Iris pigment epithelial cell (primary cell): ENCODE measurements at regions not wholly inside any gene's neighbourhood (a gene's known extent, or its start where the extent isn't known, plus 50 kb on each side); places are given as distances from the start of the nearest gene placed in this dataset.

Source experiments
- DNase-seq: peaks from one replicate; pipeline ENCODE4 v3.0.0-alpha.2; 2011; ENCODE audit warnings: low read depth

- peak; percentile 21 for DNase-seq
Measured at GRCh38 chr18:54717673-54718407, 110.4 kb upstream of the RAB27B start.

- no peak for DNase-seq
Measured at GRCh38 chr18:54718408-54718773, 109.9 kb upstream of the RAB27B start.

DNA sequence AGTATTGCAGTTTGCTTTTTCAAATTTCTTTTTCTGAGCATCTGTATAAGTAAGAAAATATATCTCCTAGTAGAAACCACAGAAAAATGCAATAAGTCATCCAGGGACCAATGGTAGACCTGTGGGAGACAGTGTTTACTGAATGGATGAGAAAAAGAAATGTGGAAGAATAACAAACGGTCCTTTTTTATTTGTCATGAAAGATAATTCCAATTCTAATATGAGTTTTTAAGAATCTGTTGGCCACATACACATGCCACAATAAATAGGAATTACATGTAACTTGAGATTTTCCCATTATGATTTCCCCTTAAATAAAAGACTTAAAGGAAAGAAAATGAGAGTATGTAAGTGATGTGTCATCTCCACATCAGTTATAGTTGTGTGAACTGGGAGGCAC, 107.7 kb upstream of the RAB27B start:
- DNase-seq, result peak; percentile 55

DNA sequence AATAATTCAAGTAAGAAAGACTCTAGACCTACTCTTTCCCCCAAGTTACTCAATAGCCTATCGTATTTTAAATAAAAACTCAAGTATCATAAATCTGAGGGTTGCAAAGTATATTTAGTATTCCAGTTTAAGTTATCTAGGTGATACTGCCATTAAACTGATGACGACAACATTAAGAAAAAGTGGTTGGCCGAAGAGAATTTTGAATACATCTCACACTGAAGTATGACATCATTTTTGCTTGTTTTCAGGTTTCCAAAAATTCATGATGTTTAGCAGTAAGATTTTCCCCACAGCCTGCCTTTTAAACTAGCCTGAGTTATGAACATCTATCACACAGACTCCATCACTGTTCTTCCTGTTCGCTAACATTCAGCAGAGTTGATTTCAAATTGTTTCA, 102.1 kb upstream of the RAB27B start:
- DNase-seq, result no peak

GRCh38 chr18:54734059-54734458, 94.2 kb upstream of the RAB27B start:
- DNase-seq, result peak; percentile 98

- DNase-seq, result peak; percentile 32
Measured at GRCh38 chr18:54736981-54737380, 91.3 kb upstream of the RAB27B start.

GRCh38 chr18:54737986-54738385, 90.3 kb upstream of the RAB27B start:
- DNase-seq, result peak; percentile 80

GRCh38 chr18:54739476-54739875, 88.8 kb upstream of the RAB27B start:
- DNase-seq, result peak; percentile 36

DNA sequence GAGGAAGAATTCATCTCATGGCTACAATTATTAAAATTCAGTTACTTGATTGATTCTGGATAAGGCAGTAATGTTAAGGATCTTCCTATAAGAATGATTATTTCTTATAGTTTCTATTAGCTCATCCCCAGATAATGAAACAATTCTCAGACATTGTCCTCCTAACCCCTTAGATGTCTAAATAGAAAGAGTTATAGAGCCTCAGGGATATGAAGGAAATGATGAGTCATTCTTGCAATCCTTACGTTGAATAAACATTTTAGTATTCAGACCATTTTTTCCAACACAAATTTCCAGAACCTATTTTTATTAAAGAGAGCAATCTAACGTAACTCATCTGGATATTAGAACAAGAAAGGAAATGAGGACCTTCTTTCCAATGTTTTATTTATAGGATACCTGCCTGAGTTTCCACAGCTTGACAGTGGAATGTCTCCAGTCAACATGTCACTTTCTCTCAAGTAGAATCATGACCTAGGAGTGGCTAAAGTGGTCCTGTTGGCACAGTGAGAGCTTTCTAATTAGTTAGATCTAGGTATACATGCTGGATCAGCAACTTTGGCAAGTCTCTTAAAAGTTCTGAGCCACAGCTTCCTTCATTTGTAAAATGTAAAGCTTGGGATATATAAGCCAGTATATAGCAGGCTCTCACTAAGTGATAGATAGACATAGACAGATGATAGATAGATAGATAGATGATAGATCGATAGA, 88.0 kb upstream of the RAB27B start:
- peak; percentile 85 for DNase-seq

- DNase-seq, result peak; percentile 50
Measured at GRCh38 chr18:54742120-54742519, 86.2 kb upstream of the RAB27B start.

- DNase-seq, result peak; percentile 99
Measured at GRCh38 chr18:54742659-54743604, 85.3 kb upstream of the RAB27B start.

GRCh38 chr18:54743605-54743995, 84.7 kb upstream of the RAB27B start:
- DNase-seq, result no peak

- no peak for DNase-seq
Measured at GRCh38 chr18:54749291-54749690, 79.0 kb upstream of the RAB27B start.

GRCh38 chr18:54750350-54750749, 77.9 kb upstream of the RAB27B start:
- DNase-seq, result no peak

DNA sequence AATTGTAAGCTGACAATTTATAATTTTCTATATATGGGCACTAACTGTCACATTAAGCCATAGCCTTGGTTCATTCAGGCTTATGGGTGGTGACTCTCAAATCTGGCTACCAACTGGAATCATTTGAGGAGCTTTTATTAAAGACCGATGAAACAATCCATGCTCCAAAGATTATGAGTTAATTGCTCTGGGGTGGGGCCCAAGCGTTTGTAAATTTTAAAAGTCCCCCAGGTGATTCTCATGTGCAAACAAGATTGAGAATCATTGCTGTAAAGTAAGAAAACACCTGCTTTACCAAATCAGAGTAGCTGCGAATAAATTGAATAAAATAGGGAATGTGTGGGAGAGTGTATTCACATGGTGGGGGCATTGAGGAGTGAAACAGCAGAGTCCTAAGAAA, 76.1 kb upstream of the RAB27B start:
- no peak for DNase-seq

DNA sequence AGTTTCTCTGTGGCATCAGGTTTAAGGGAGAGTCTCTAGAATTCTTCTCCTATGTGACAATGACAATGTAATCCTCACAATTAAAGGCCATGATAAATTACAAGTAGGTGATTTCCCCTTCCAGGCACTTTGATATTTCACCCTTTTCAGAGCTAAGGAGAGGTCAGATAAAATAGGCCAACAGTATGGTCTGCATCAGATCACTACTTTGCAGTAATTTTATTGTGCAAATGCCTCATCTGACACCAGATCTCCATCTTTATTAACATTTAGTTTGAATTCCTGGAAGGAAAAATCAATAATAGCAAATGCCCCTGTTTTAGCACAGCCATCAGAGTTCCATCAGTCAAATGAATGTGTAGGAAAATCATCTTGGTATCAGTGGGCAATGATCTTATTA, 72.8 kb upstream of the RAB27B start:
- DNase-seq, result no peak

GRCh38 chr18:54762386-54762785, 65.9 kb upstream of the RAB27B start:
- no peak for DNase-seq

DNA sequence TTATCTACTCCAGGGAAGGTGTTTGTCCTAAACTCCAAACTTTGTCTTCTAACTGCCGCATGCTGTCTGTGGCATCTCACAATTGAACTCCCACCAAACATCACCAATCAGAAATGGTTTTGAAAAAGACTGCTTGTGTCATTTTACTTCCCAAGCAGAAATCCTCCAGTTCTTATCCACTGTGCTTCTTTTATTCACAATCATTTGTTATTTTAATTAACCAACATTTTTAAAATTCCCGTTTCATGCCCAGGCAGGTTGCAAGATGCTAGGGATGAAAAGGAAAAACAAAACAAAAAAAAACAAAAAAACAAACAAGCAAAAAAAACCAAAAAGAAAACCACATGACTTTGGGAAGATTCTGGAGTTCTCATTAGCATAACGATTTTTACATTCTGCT, 63.5 kb upstream of the RAB27B start:
- no peak for DNase-seq

DNA sequence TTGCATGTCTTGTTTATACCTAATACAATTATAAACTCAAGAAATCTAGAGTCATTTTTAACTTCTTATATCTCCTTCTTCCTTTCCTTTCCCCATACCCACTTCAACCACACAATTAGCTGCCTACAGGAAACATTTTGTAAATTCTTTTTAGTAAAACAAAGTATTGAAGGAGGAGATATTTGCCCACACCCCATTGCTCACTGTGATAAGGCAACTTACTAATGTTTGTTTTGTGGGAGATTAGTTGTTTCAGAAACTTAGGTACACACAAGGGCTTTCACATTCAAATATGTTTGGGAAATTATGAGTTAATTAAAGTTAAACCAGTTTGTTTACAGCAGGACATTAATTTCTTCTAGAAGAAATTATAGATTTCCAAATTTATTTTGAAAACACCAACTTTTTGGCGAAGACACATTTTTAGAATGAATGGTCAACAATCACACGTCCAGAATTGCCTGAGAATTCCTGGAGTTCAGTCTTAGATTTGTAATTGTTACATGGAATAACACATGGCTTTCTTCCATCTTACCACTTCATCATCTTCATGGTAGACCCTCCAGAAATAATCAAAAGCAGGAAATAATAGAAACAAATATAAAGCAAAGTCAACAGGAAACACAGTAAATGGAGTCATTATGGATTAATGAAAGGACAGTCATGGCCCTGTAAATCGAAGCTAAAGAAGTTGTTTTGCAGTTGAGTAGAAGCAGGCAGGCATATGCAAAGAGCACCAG, 62.5 kb upstream of the RAB27B start:
- DNase-seq, result peak; percentile 11

- DNase-seq, result peak; percentile 40
Measured at GRCh38 chr18:54766634-54767033, 61.6 kb upstream of the RAB27B start.

DNA sequence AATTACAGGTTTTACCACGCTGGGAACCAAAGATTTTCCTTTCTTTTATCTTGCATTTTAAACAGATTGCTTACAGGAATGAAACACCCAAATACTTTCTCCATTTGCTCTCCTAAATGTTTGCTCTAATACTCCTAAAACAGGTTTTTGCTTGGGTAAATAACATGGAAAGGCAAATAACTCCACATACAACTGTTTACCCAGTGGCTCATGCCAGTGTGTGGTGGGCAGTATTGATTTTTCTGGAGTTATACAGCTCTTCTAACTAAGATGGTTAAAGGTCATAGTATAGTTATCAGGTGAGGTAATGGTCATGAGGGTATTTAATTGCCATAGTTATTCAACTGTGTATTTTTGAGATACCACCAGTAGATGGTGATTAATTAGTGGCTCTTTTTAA, 61.2 kb upstream of the RAB27B start:
- no peak for DNase-seq
